Hepatocyte (in vitro differentiated cells): ENCODE measurements at regions not wholly inside any gene's neighbourhood (a gene's known extent, or its start where the extent isn't known, plus 50 kb on each side); places are given as distances from the start of the nearest gene placed in this dataset.

Source experiments
- DNase-seq: peaks from one replicate; pipeline ENCODE4 v3.0.0-alpha.2; 2016; ENCODE audit warnings: low spot score
- H2AFZ ChIP-seq: fragments of 200-600 bp; sonication (generic); 2 replicates; pipeline ENCODE4 v1.6.0; 2016; ENCODE audit warnings: antibody characterized with exemption, mild to moderate bottlenecking
- H3K27ac ChIP-seq: fragments of 200-600 bp; sonication (generic); 2 replicates; pipeline ENCODE4 v1.5.1; 2016; ENCODE audit warnings: mild to moderate bottlenecking
- H3K27me3 ChIP-seq: fragments of 200-600 bp; sonication (generic); 2 replicates; pipeline ENCODE4 v1.6.1; 2016
- H3K36me3 ChIP-seq: fragments of 200-600 bp; sonication (generic); replicated peaks from 2 replicates; pipeline ENCODE4 v1.5.1; 2016; ENCODE audit warnings: low read depth; ENCODE audit not compliant: insufficient read depth
- H3K4me1 ChIP-seq: fragments of 200-600 bp; sonication (generic); 2 replicates; pipeline ENCODE4 v1.5.1; 2016; ENCODE audit warnings: mild to moderate bottlenecking, moderate library complexity; ENCODE audit not compliant: insufficient read depth
- H3K4me2 ChIP-seq: fragments of 200-600 bp; sonication (generic); 2 replicates; pipeline ENCODE4 v1.6.0; 2016
- H3K4me3 ChIP-seq: fragments of 200-600 bp; sonication (generic); 2 replicates; pipeline ENCODE4 v1.5.1; 2016; ENCODE audit warnings: mild to moderate bottlenecking
- H3K79me2 ChIP-seq: fragments of 200-600 bp; sonication (generic); 2 replicates; pipeline ENCODE4 v1.6.0; 2017; ENCODE audit warnings: mild to moderate bottlenecking
- H3K9me2 ChIP-seq: fragments of 200-600 bp; sonication (generic); replicated peaks from 2 replicates; pipeline ENCODE4 v1.6.0; 2017; ENCODE audit warnings: mild to moderate bottlenecking; ENCODE audit not compliant: insufficient read depth
- H3K9me3 ChIP-seq: fragments of 200-600 bp; sonication (generic); 2 replicates; pipeline ENCODE4 v1.5.1; 2016; ENCODE audit warnings: low read depth, mild to moderate bottlenecking
- H4K20me1 ChIP-seq: fragments of 200-600 bp; sonication (generic); 2 replicates; pipeline ENCODE4 v1.6.0; 2016; ENCODE audit warnings: mild to moderate bottlenecking; ENCODE audit not compliant: insufficient read depth, poor library complexity, severe bottlenecking
- CTCF ChIP-seq: fragments of 200-600 bp; sonication (generic); IDR thresholded peaks from 2 replicates; pipeline ENCODE4 v1.5.1; 2016; ENCODE audit warnings: antibody characterized with exemption, mild to moderate bottlenecking; ENCODE audit not compliant: poor library complexity
- EZH2 ChIP-seq: fragments of 200-600 bp; sonication (generic); IDR thresholded peaks from 2 replicates; pipeline ENCODE4 v1.6.1; 2016; ENCODE audit warnings: antibody characterized with exemption, mild to moderate bottlenecking, borderline replicate concordance
- EZH2phosphoT487 ChIP-seq: fragments of 200-600 bp; sonication (generic); IDR thresholded peaks from one replicate; pipeline ENCODE4 v1.6.1; 2018; ENCODE audit warnings: antibody characterized with exemption, mild to moderate bottlenecking, low read depth, moderate library complexity; ENCODE audit not compliant: unreplicated experiment, severe bottlenecking
- WGBS: methylation state at CpG from one replicate; pipeline ENCODE4 v1.1.6; 2016; ENCODE audit warnings: low lambda C conversion rate; ENCODE audit errors: missing lambda C conversion rate; 5-methylcytosine and 5-hydroxymethylcytosine counted together

- Histone ChIP-seq H3K36me3 (no peaks in the 10 kb centered on the region), H4K20me1 (no peaks in the 10 kb centered on the region), H3K4me2 (no peak overlapping the region), H3K79me2 (no peaks in the 10 kb centered on the region), H3K27ac (no peak overlapping the region), H2AFZ (no peak overlapping the region), H3K4me1 (no peaks in the 10 kb centered on the region), H3K9me3 (no peaks in the 10 kb centered on the region), H3K27me3 (no peaks in the 10 kb centered on the region), H3K4me3 (no peak overlapping the region), H3K9me2 (no peaks in the 10 kb centered on the region)
- DNase-seq = no peak
- TF ChIP-seq CTCF (no peak), EZH2 (no peak), EZH2phosphoT487 (no peak)
Observed at GRCh38 chr4:126834854-126835253, 797.9 kb upstream of the INTU start.

- no peak overlapping the region for H3K4me2 ChIP-seq
- H3K9me2 ChIP-seq = no peaks in the 10 kb centered on the region
Observed at GRCh38 chr4:126838941-126839679, 793.6 kb upstream of the INTU start.

GRCh38 chr4:126843492-126844067 lies 789.2 kb upstream of the INTU start:
- no peaks in the 10 kb centered on the region for H3K79me2 ChIP-seq
- no peak for TF ChIP-seq EZH2phosphoT487
- no peak for TF ChIP-seq EZH2
- no peaks in the 10 kb centered on the region for H3K4me1 ChIP-seq
- H3K9me3 ChIP-seq = no peaks in the 10 kb centered on the region
- WGBS = 96% methylated on average over 5 of the region's 5 CpGs
- H2AFZ ChIP-seq = no peak overlapping the region
- H3K27me3 ChIP-seq = no peaks in the 10 kb centered on the region
- no peaks in the 10 kb centered on the region for H3K9me2 ChIP-seq
- no peaks in the 10 kb centered on the region for H4K20me1 ChIP-seq
- H3K27ac ChIP-seq = no peak overlapping the region
- no peak for DNase-seq
- H3K4me3 ChIP-seq = no peak overlapping the region
- H3K4me2 ChIP-seq = no peak overlapping the region
- no peaks in the 10 kb centered on the region for H3K36me3 ChIP-seq

More at GRCh38 chr4:126838941-126839679, 793.6 kb upstream of the INTU start:
- H2AFZ ChIP-seq = no peak overlapping the region
- no peaks in the 10 kb centered on the region for H3K79me2 ChIP-seq
- 83% methylated on average over 3 of the region's 3 CpGs for WGBS
- no peak overlapping the region for H3K27ac ChIP-seq
- H4K20me1 ChIP-seq = no peaks in the 10 kb centered on the region
- TF ChIP-seq EZH2 (no peak), CTCF (no peak), EZH2phosphoT487 (no peak)
- H3K36me3 ChIP-seq = no peaks in the 10 kb centered on the region
- H3K4me3 ChIP-seq = no peak overlapping the region
- H3K27me3 ChIP-seq = no peaks in the 10 kb centered on the region
- H3K9me3 ChIP-seq = no peaks in the 10 kb centered on the region
- H3K4me1 ChIP-seq = no peaks in the 10 kb centered on the region
- no peak for DNase-seq

GRCh38 chr4:126850286-126850685 lies 782.5 kb upstream of the INTU start:
- H3K4me2 ChIP-seq = no peak overlapping the region
- H4K20me1 ChIP-seq = no peaks in the 10 kb centered on the region
- H3K4me1 ChIP-seq = no peaks in the 10 kb centered on the region
- no peaks in the 10 kb centered on the region for H3K9me3 ChIP-seq
- H3K27ac ChIP-seq = no peak overlapping the region
- H3K4me3 ChIP-seq = no peak overlapping the region
- H3K9me2 ChIP-seq = no peaks in the 10 kb centered on the region
- no peaks in the 10 kb centered on the region for H3K79me2 ChIP-seq
- H2AFZ ChIP-seq = no peak overlapping the region
- TF ChIP-seq CTCF (no peak), EZH2phosphoT487 (no peak), EZH2 (no peak)
- DNase-seq = peak; percentile 12
- 80% methylated on average over 1 of the region's 1 CpG for WGBS
- no peaks in the 10 kb centered on the region for H3K36me3 ChIP-seq
- H3K27me3 ChIP-seq = no peaks in the 10 kb centered on the region
